Hepatocyte (in vitro differentiated cells): ENCODE measurements at regions not wholly inside any gene's neighbourhood (a gene's known extent, or its start where the extent isn't known, plus 50 kb on each side); places are given as distances from the start of the nearest gene placed in this dataset.

Source experiments
- EZH2 ChIP-seq: fragments of 200-600 bp; sonication (generic); IDR thresholded peaks from 2 replicates; pipeline ENCODE4 v1.6.1; 2016; ENCODE audit warnings: antibody characterized with exemption, mild to moderate bottlenecking, borderline replicate concordance
- EZH2phosphoT487 ChIP-seq: fragments of 200-600 bp; sonication (generic); IDR thresholded peaks from one replicate; pipeline ENCODE4 v1.6.1; 2018; ENCODE audit warnings: antibody characterized with exemption, mild to moderate bottlenecking, low read depth, moderate library complexity; ENCODE audit not compliant: unreplicated experiment, severe bottlenecking
- TF ChIP-seq, protein P1 (sequence below): fragments of 200-600 bp; sonication (generic); IDR thresholded peaks from 2 replicates; pipeline ENCODE4 v1.5.1; 2016; ENCODE audit warnings: antibody characterized with exemption, mild to moderate bottlenecking; ENCODE audit not compliant: poor library complexity

- TF ChIP-seq, protein P1, sequence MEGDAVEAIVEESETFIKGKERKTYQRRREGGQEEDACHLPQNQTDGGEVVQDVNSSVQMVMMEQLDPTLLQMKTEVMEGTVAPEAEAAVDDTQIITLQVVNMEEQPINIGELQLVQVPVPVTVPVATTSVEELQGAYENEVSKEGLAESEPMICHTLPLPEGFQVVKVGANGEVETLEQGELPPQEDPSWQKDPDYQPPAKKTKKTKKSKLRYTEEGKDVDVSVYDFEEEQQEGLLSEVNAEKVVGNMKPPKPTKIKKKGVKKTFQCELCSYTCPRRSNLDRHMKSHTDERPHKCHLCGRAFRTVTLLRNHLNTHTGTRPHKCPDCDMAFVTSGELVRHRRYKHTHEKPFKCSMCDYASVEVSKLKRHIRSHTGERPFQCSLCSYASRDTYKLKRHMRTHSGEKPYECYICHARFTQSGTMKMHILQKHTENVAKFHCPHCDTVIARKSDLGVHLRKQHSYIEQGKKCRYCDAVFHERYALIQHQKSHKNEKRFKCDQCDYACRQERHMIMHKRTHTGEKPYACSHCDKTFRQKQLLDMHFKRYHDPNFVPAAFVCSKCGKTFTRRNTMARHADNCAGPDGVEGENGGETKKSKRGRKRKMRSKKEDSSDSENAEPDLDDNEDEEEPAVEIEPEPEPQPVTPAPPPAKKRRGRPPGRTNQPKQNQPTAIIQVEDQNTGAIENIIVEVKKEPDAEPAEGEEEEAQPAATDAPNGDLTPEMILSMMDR: no peak
- TF ChIP-seq EZH2 (no peak), EZH2phosphoT487 (no peak)
Observed at GRCh38 chr9:19660019-19660418, 128.8 kb downstream of the SLC24A2 start.
